NCI-H524 treated with DMSO at 0.1 percent for 48 hours (cell line): ENCODE measurements at regions not wholly inside any gene's neighbourhood (a gene's known extent, or its start where the extent isn't known, plus 50 kb on each side); places are given as distances from the start of the nearest gene placed in this dataset.
"Not testable (repeated sequence)": the region's sequence is repeated elsewhere in the genome, so short reads cannot be mapped to it uniquely, and the experiment has no call there.

Experiments used
- DNase-seq: peaks from one replicate; lab custom pipeline; 2025; lab: John Stamatoyannopoulos, UW

- DNase-seq = no peak
These were observed 321.7 kb downstream of the TXNL1 start for GRCh38 chr18:56316727-56317126.

- no peak for DNase-seq
These were observed 323.0 kb downstream of the TXNL1 start for GRCh38 chr18:56315363-56315762.

GRCh38 chr18:56314396-56314795, 324.0 kb downstream of the TXNL1 start:
- no peak for DNase-seq

- no peak for DNase-seq
These were observed 325.6 kb downstream of the TXNL1 start for GRCh38 chr18:56312551-56313335.

- DNase-seq = no peak
These were observed 329.3 kb downstream of the TXNL1 start for GRCh38 chr18:56309104-56309503.

GRCh38 chr18:56307354-56308170, 330.8 kb downstream of the TXNL1 start:
- DNase-seq = no peak

- no peak for DNase-seq
These were observed 331.6 kb downstream of the TXNL1 start for GRCh38 chr18:56306797-56307196.

- DNase-seq = no peak
These were observed 332.8 kb downstream of the TXNL1 start for GRCh38 chr18:56305583-56305982.

- DNase-seq = no peak
These were observed 336.2 kb downstream of the TXNL1 start for GRCh38 chr18:56302156-56302555.

GRCh38 chr18:56299740-56300139, 338.7 kb downstream of the TXNL1 start:
- no peak for DNase-seq

GRCh38 chr18:56298935-56299334, 339.5 kb downstream of the TXNL1 start:
- DNase-seq = no peak

- no peak for DNase-seq
These were observed 342.0 kb downstream of the TXNL1 start for GRCh38 chr18:56296381-56296780.

GRCh38 chr18:56294484-56295183, 343.8 kb downstream of the TXNL1 start:
- DNase-seq = no peak

GRCh38 chr18:56291294-56291693, 347.1 kb downstream of the TXNL1 start:
- no peak for DNase-seq

GRCh38 chr18:56289381-56289780, 349.0 kb downstream of the TXNL1 start:
- DNase-seq = no peak

- DNase-seq = no peak
These were observed 351.5 kb downstream of the TXNL1 start for GRCh38 chr18:56286775-56287325.

- DNase-seq = no peak
These were observed 352.9 kb downstream of the TXNL1 start for GRCh38 chr18:56285387-56286065.

GRCh38 chr18:56284319-56284718, 354.1 kb downstream of the TXNL1 start:
- DNase-seq = no peak

GRCh38 chr18:56283316-56283715, 355.1 kb downstream of the TXNL1 start:
- DNase-seq = no peak

GRCh38 chr18:56282234-56283104, 355.9 kb downstream of the TXNL1 start:
- no peak for DNase-seq

GRCh38 chr18:56279816-56280215, 358.6 kb downstream of the TXNL1 start:
- DNase-seq = not testable (repeated sequence)
